Fibroblast of upper back skin (primary cell): ENCODE measurements at regions not wholly inside any gene's neighbourhood (a gene's known extent, or its start where the extent isn't known, plus 50 kb on each side); places are given as distances from the start of the nearest gene placed in this dataset.
"Not testable (repeated sequence)": the region's sequence is repeated elsewhere in the genome, so short reads cannot be mapped to it uniquely, and the experiment has no call there.

Experiments used
- DNase-seq: peaks from one replicate; pipeline ENCODE4 v3.0.0-alpha.2; 2013

- peak; percentile 65 for DNase-seq
Observed at GRCh38 chr5:103425686-103426454, 136.7 kb downstream of the NUDT12 start.

DNA sequence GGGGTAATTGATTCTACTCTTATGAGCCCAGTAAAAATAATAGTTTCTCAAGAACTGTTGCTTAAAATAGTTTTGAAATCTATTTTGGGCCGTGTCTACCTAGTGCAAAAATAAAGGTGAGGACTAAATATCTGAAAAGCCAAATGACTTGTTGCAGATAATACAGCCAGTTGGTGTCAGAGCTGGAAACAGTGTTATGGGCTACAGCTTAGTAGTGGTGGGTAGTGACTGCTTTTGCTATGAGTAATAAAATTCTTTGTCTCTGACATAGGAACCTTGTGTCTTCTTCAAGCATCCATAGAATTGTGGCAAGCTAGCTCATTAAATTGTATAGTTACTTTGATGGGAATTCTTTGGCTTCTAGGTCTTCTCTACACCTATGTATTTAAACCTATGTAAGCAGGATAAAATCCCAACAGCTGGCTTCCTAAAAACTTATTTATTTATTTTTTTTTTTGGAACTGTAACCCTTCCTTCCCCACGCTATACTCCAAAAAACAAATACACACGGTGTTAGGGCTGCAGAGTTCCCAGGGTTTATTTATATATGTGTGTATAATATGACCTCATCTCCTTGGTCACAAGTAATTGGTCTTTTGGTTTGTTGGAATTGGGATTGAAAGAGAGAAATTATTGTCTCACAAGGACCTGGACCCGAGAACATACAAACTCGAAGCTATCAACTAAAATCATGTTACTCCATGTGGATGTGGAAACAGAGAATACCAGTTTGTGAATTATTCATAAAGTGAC lies 138.0 kb downstream of the NUDT12 start:
- DNase-seq, result peak; percentile 79

GRCh38 chr5:103424026-103424425 lies 138.6 kb downstream of the NUDT12 start:
- no peak for DNase-seq

- no peak for DNase-seq
Observed at GRCh38 chr5:103422756-103423155, 139.8 kb downstream of the NUDT12 start.

DNA sequence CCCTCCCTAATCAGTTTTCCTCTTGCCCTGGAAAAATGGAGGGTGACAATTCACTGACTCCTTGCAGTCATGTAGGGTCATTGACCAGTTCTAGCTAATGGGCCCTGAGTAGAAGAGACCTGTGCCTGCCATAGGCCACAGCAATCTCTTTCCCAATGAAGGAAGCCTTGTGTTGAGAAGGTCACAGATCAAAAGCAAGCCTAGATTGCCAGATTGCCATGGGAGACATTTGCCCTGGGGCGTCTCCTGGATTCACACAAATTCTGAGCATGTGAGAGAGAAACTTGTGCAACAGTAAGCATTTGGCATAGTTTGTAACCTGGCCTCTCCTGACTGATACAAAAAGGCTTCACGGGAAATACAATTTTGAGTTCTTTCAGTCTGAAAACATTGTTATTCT lies 148.0 kb downstream of the NUDT12 start:
- DNase-seq, result no peak

DNA sequence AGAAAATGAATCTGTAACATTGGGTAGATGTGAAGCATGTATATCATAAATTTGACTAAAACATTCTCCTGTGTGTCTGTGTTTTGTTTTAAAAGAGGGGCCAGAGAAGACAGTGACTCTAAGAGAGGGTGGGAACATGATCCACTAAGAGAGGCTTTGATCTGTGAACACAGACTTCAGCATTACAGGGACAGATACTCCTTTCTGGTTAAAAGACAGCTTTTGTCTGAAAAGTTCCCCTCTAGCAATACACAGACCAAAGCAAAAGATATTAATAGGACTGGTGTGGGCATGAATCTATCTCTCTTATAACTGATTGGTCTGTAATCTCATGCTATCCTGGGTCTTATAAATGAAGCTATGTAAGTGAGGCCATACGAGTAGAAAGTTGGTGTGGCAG lies 150.9 kb downstream of the NUDT12 start:
- no peak for DNase-seq

DNA sequence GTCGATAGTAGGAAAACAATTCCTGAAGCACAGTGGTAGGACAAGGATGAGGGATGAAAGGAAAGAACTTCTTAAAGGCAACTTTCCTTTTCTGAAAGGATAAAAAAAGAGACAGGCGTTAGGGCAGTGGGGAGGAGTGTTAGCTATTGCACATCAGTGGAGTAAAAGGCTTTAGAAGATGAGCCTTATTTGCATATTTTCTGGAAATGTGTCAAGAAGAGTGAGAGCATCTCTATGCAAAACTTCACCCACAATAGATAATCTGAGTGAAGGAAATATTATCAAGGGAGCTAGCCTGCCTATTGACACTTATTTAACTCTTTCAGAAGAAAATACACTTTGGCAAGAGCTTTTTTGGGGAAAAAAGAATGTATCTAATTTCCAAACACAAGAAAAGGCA lies 151.6 kb downstream of the MACIR start:
- no peak for DNase-seq

DNA sequence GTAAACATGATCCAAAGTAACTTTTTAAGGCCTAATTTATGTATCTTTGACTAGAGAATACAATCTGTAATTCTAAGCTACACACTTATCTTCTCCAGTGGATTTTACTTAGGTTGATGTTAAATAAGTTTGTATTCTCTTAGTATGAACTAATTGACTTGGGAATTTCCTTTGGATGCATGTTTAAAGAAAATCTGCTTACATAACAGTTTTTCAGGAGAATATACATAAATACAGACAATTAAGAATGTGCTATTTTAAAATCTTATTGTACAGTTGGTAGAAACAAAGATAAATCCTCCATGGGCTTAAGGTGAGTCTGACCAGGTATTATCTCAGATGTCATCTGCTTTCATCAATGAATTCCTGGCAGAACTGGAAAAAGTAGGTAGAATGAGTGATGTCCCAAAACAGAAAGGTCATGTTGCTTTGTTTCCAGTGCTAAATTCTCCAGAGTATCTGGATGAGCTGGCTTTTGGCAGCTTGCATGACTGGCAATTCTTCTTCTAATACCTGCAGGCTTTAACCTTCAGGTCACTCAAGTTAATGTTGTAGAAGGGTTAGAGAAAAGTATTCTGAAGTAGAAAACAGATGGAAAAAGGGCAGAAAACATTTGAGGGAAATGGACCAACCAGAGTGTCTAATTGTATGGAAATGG lies 150.6 kb downstream of the MACIR start:
- DNase-seq, result no peak

DNA sequence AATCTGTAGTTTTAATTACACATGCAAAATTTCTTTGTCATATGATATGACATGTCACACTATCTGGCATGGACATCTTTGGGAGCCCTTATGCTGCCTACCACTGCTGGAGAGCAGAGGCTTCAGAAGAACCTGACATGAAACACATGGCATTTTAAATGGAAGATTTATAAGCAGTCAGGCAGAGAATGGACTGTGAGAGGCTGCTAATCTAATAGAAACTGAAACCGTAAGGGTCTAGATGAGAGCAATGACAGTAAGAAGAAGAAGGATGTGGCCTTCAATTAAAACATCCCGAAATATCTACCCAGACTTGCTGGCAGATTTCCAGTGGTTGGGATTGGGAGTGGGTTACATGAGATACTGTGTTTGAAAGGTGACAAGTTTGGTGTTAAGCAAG lies 149.8 kb downstream of the MACIR start:
- no peak for DNase-seq

GRCh38 chr5:103407402-103407801 lies 148.8 kb downstream of the MACIR start:
- DNase-seq, result peak; percentile 43

DNA sequence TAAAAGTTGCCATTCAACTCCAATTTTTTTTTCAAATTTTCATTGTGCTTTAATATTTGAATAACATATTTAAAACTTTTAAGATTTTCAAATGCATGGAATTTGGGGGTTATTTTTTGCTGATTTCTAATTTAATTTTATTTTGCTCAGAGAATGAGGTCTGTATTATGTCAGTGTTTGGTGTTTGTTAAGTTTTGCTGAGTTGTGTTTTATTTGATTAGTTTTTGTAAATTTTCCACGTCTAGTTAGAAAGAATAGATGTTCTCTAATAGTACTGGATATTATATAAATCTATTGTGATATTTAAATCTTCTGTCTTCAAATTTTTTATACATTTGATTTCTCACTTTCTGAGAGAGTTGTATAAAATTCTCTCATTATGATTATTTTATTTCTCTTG lies 145.9 kb downstream of the MACIR start:
- DNase-seq, result no peak

GRCh38 chr5:103402851-103403250 lies 144.3 kb downstream of the MACIR start:
- DNase-seq, result no peak

DNA sequence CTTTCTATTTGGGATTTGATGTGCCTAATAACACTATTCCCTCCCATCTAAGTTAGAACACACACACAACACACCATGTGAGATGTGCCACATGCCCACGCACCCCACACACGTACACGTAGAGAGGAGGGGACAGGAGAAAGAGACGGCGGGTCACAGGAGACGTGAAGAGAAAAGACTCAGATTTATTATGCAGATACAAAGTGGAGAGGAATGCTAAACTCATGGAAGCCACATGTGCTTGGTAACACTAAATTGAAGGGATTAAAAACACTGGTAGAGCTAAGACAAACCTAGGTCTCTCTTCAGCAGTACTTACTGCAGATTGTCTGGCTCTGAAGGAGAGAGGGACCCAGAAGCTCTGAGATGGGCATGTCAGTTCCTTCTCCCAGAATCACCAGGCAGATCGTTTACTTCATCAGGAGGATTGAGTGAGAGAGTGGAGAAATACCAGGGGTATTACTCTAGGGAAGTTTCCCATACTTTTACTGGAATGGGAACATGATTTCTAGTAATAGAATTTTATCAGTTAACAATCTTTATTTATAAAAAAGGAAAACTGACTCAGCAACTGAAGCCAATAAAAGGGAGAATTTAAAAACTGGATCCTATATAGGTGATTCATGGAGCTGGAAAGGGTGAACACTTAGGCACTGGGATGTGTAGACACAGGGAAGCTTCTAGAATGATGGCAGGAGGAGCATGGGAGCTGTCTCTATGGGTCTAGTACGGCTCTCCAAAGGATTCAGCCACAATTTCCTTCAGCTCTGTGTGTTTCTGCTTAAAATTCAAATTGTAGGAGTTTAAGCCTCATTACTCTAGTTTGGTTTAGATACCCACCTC lies 139.4 kb downstream of the MACIR start:
- peak; percentile 56 for DNase-seq

DNA sequence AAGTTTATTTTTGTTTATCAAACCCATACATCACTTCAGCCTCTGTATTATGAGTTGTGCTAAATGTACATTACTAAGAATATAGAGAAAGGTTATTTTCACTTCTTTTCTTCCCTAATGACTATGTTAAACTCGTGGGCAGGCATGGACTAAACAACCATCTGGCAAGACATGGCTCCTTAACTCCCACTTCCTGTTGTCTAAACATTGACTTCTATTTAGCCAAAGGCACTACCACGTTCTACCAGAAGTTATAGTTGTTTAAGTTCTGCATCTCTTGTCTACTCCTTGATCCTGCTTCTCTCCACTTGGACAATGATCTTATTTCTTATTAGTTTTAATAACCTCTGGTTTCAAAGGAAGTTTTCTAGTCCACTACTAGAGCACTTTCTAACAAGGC lies 136.1 kb downstream of the MACIR start:
- DNase-seq, result no peak

DNA sequence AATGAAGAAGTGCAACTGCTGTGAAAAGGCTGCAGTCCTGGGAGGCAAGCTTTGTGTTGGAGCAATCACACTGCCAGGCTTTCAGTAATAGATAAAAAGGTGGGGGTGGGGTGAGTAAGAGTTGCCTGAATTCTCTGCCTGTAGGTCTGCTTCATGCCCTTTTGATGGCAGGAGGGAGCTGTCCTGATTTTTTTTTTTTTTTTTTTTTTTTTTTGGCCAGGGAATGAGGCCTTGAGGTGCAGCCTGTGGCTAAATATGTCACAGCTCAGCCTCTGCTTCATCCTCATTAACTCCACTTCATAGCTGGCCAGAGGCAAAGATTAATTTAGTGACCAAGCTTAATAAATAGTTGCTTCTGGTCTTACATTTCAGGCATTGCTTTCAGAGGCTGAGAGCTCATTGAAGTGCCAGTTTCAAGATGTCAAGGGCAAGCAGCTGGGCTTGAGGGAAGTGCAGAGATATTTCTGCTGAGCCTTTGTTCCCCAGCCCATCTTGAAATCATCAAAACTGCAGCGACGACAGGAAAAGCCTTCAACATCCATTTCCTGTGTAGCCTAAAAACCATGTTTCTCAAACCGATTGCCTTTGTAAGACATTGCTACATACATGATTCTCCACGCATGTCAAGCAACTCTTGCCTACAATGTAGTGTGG lies 134.7 kb downstream of the MACIR start:
- DNase-seq, result peak; percentile 75

DNA sequence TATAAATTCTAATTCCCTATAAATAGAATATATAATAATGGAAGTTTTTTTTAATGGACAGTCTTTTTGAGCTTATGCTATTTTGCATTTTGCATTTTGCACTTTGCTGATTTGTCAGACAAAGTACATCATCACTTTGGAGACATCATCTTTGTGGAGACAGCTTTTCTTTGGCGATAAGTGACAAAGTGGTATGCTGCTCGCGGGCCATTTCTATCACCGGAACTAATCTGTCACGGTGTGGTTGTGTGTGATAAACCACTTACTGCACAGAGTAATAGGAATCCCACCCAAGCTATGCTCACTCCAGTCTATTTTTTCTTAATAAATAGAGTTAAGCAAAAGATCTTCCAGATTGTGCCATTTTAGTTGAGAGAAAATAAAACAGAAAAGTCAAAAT lies 133.1 kb downstream of the MACIR start:
- DNase-seq, result no peak

DNA sequence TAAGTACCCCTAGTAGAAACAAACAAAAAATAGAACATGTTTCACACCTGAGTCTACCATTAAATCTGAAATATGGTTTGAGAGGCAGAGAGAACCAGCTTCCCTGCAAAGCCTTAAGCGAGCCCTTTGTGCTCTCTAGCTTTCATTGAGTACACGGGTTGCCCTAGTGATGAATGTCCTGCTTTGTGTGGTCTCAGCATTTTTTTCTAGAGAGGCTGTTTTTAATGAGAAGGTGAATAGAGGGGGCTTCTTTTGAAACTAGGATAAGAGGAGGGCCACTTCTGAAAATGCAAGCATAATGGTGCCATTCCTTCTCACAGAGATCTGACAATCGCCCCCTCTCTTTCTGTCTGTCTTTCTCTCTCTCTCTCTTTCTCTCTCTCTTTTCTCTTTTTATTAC lies 131.3 kb downstream of the MACIR start:
- no peak for DNase-seq

DNA sequence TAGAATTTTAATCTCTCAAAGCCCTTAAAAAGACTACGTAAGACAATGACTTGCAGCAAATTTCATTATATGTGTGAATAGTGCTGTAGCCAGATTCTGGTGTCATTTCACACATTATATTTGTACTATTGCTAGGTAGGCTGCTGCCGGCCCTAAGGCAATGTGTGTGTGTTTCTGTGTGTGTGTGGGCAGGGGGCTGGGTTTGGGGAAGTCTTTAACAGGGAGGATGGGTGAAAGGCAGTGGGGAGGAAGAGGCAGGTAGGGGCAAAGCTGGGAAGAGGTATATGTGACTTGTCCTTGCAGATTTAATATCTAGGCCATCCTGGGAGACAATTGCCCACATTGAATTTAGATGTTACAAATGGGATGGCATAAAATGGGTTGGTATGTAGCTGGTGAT lies 130.8 kb downstream of the MACIR start:
- DNase-seq, result no peak

DNA sequence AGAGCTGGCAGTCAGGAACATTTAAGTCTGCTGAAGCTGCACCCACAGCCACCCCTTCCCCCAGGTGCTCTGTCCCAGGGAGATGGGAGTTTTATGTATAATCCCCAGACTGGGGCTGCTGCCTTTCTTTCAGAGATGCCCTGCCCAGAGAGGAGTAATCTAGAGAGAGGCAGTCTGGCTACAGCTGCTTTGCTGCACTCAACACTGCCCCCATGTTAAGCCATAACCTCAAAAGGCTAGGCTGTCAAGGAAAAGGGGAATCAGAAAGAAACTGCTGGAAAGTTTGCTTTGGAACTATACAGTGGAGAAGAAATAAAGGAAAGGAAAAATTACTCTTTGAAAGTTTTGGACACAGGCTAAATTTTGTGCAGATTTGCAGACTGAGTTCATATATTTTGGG lies 127.2 kb downstream of the MACIR start:
- DNase-seq, result no peak

GRCh38 chr5:103377638-103378037 lies 119.1 kb downstream of the MACIR start:
- DNase-seq, result not testable (repeated sequence)

DNA sequence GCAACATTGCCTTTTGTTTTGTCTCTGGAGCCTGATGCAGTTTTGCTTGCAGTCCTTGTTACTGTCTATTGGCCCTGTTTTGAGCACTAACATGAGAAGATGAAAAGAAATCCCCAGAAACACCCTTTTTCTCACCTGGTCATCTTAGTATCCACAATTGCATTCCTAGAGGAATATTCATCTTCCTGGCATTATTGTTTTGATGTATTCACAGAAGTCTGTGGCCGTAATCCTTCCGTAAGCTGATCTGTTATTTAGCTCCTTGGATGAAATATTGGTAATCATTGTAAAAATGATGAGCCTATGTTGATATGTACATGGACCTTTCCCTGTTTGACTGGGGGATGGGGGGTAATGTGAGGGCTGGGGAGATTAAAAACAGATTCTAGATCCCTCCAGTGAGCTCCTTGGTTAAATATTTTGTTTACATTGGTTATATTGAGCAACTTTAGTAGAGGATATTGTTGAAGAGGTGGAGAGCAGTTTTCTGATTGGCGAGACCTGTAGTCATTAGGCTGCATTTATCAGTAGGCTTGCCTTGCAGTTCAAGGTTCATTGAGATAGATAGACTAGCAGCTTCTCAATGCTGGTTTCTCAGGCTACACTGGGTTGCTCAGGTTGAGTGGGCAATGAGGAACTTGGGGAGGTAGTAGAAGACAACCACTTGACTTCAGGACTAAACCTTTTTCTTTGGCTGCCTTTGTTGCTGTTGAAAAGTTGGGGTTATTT lies 117.5 kb downstream of the MACIR start:
- DNase-seq, result no peak

- peak; percentile 83 for DNase-seq
Observed at GRCh38 chr5:103375350-103375749, 116.8 kb downstream of the MACIR start.
